DOHH2 (cell line): ENCODE measurements at regions not wholly inside any gene's neighbourhood (a gene's known extent, or its start where the extent isn't known, plus 50 kb on each side); places are given as distances from the start of the nearest gene placed in this dataset.

Experiments used
- EZH2phosphoT487 ChIP-seq: fragments of 200-600 bp; sonication (generic); IDR thresholded peaks from 2 replicates; pipeline ENCODE4 v1.6.1; 2017; ENCODE audit warnings: borderline replicate concordance, mild to moderate bottlenecking, antibody characterized with exemption, low read length, moderate library complexity, mixed read lengths
- TF ChIP-seq, protein P1 (sequence below): fragments of 200-600 bp; sonication (generic); IDR thresholded peaks from one replicate; pipeline ENCODE4 v1.5.1; 2014; ENCODE audit warnings: antibody characterized with exemption, mild to moderate bottlenecking, low read depth, low read length; ENCODE audit not compliant: poor library complexity, severe bottlenecking

DNA sequence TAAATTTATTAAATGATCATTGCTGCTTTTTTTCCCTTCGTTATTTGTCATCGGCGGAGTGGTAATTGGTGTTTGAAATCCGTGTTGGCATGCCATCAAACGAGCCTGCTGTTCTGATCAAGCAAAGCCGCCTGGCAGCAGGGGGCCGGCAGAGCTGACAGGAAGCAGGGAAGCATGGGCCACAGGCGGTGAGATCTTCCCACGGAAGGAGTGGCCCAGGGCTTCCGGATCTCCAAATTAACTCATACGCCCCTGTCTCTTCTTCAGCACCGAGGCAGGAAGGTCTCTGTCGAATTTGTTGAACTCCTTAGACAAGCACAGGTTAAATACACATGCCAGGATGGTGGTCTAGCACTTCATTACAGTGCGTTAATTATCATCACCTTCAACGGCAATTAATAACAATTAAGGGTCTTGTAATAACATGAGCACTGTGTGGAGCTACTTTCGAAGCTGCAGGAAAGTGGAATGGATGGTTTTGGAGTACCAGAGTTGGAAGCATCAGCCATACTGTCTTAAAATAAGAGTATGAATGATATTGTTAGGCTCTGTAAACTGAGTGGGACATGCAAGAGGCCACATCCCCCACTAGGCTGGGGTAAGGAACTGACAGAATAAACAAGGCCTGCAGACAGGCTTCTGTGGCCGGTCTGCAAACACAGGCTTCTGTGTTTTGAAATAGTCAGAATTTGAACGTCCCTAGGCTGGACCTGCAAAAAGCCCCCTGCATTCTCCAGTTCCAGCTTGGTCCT is 199.4 kb upstream of the DAB1 start:
- TF ChIP-seq, protein P1, sequence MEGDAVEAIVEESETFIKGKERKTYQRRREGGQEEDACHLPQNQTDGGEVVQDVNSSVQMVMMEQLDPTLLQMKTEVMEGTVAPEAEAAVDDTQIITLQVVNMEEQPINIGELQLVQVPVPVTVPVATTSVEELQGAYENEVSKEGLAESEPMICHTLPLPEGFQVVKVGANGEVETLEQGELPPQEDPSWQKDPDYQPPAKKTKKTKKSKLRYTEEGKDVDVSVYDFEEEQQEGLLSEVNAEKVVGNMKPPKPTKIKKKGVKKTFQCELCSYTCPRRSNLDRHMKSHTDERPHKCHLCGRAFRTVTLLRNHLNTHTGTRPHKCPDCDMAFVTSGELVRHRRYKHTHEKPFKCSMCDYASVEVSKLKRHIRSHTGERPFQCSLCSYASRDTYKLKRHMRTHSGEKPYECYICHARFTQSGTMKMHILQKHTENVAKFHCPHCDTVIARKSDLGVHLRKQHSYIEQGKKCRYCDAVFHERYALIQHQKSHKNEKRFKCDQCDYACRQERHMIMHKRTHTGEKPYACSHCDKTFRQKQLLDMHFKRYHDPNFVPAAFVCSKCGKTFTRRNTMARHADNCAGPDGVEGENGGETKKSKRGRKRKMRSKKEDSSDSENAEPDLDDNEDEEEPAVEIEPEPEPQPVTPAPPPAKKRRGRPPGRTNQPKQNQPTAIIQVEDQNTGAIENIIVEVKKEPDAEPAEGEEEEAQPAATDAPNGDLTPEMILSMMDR, result no peak
- no peak for TF ChIP-seq EZH2phosphoT487
